ENCODE measurements at regions not wholly inside any gene's neighbourhood (a gene's known extent, or its start where the extent isn't known, plus 50 kb on each side); places are given as distances from the start of the nearest gene placed in this dataset.
"Not testable (repeated sequence)": the region's sequence is repeated elsewhere in the genome, so short reads cannot be mapped to it uniquely, and the experiment has no call there.

DNA sequence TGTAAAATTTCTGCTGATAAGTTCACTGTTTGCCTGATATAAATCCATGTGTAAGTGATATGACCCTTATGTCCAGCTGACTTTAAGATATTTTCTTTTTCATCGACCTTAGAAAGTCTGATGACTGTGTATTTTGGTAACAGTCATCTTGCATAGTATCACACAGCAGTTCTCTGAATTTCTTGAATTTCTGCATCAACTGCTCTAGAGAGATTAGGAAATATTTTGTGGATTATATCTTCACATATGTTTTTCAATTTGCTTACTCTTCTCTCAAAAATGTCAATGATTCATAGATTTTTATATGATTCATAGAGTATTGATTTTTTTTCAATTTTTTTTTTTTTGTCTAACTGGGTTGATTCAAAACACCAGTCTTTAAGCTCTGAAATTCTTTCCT, 945.3 kb downstream of the TRIB2 start:
- Mint-ChIP-seq H3K36me3 (ENCODE audit: low read depth) (no peaks in the 10 kb centered on the region), H3K4me3 (no peak overlapping the region), H3K4me1 (ENCODE audit: low read depth) (no peaks in the 10 kb centered on the region), H3K9me3 (no peaks in the 10 kb centered on the region), H3K27me3 (ENCODE audit: low read depth) (no peaks in the 10 kb centered on the region), H3K27ac (no peak overlapping the region)
- CTCF ChIA-PET: no interaction called here
- no peak for DNase-seq
- intact Hi-C loops (cut with micrococcal nuclease): no loop called here

DNA sequence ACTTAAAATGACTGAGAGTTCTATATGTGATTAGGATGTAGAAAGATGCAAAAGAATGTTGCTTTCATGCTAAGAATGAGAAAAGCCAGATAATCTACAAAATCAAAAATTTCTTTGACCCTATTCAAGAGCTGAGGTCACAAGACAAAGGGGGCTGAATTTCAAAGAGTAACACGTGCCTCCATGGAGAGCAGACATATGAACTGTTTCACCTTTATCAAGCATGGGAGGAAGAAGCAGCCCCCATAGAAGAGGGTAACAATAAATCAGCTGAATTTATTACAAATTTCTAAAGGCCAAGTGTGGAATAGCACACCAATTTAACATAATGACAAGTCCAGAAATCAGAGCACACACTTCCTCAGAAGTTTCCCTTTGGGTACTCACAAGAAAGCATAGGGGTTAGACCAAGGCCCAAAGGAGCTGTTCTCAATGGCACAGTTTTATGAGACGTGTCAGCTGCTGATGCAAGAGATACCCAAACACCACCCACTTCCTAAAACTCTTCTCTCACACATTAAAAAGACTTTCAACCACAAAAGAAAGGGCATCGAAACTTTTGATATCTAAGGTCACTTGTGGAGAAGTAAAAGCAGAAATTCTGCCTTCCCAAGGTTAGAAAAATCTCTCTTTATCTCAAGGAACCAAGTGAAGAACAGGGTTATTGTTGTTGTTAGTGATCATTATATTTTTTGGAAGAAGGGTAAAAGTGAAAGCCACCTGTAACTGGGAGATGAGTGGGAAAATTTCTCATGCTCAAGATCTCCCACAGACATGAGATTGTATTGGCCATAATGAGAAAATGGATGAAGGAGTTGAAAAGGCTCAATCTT, 950.1 kb downstream of the TRIB2 start:
- Mint-ChIP-seq H3K27me3 (ENCODE audit: low read depth) (no peaks in the 10 kb centered on the region), H3K4me3 (no peak overlapping the region), H3K36me3 (ENCODE audit: low read depth) (no peaks in the 10 kb centered on the region), H3K27ac (no peak overlapping the region), H3K9me3 (peaks cover 6% of the 10 kb centered on the region), H3K4me1 (ENCODE audit: low read depth) (no peaks in the 10 kb centered on the region)
- DNase-seq: no peak
- CTCF ChIA-PET: interaction anchor here (0.6 kb wide), 1 partner anchor 615 kb away, joined by 3 read pairs; no protein-coding TSS in a partner anchor
- intact Hi-C loops (cut with micrococcal nuclease): no loop called here

DNA sequence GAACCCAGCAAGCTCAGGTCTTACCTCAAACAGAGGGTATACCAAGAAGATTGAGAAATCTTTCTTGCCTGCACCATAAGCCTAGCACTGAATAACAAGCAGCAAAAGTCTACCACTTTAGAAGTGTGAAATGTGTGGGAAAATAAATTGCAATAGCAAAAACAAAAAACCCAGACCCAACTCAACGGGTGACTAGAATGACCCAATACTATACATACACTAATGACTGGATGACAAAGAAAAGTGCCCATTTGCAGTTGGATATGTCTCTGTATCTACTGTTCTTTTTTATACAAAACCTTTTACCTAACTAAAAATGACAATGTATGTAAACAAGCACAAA, 950.6 kb downstream of the TRIB2 start:
- no peak overlapping the region for H3K4me3 Mint-ChIP-seq

DNA sequence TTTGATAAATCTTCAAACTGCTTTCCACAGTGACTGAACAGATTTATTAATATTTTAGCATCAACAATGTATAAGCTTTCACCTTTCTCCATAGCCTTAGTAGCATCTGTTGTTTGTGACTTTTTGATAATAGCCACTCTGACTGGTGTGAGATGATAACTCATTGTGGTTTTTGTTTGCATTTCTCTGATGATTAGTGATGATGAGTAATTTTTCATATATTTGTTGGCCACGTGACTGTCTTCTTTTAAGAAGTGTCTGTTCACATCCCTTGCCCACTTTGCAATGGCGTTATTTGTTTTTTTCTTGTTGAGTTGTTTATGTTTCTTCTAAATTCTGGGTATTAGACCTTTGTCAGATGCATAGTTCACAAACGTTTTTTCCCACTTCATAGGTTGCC, 952.9 kb downstream of the TRIB2 start:
- DNase-seq: no peak
- Mint-ChIP-seq H3K36me3 (ENCODE audit: low read depth) (no peaks in the 10 kb centered on the region), H3K27ac (no peak overlapping the region), H3K27me3 (ENCODE audit: low read depth) (no peaks in the 10 kb centered on the region), H3K4me3 (no peak overlapping the region), H3K4me1 (ENCODE audit: low read depth) (no peaks in the 10 kb centered on the region), H3K9me3 (peaks cover 6% of the 10 kb centered on the region)
- CTCF ChIA-PET: no interaction called here
- intact Hi-C loops (cut with micrococcal nuclease): no loop called here

More for the DNA sequence above, 950.6 kb downstream of the TRIB2 start:
- no peak for DNase-seq
- CTCF ChIA-PET: no interaction called here
- peaks cover 6% of the 10 kb centered on the region for H3K9me3 Mint-ChIP-seq
- intact Hi-C loops (cut with micrococcal nuclease): no loop called here
- no peaks in the 10 kb centered on the region for H3K36me3 Mint-ChIP-seq (ENCODE audit: low read depth)
- H3K4me1 Mint-ChIP-seq (ENCODE audit: low read depth): no peaks in the 10 kb centered on the region
- no peaks in the 10 kb centered on the region for H3K27me3 Mint-ChIP-seq (ENCODE audit: low read depth)
- no peak overlapping the region for H3K27ac Mint-ChIP-seq

DNA sequence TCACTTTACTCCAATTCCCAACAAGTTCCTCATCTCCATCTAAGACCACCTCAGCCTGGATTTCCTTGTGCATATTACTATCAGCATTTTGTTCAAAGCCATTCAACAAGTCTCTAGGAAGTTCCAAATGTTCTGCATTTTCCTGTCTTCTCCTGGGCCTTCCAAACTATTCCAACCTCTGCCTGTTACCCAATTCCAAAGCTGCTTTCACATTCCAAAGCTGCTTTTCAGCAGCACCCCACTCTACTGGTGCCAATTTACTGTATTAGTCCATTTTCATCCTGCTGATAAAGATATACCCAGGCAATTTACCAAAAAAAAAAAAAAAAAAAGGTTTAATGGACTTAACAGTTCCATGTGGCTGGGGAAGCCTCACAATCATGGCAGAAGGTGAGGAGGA, 957.1 kb downstream of the TRIB2 start:
- H3K4me3 Mint-ChIP-seq; H3K9me3 Mint-ChIP-seq; H3K4me1 Mint-ChIP-seq (ENCODE audit: low read depth); H3K27ac Mint-ChIP-seq; H3K27me3 Mint-ChIP-seq (ENCODE audit: low read depth); intact Hi-C loops (cut with micrococcal nuclease); DNase-seq; H3K36me3 Mint-ChIP-seq (ENCODE audit: low read depth); CTCF ChIA-PET: not testable (repeated sequence)

DNA sequence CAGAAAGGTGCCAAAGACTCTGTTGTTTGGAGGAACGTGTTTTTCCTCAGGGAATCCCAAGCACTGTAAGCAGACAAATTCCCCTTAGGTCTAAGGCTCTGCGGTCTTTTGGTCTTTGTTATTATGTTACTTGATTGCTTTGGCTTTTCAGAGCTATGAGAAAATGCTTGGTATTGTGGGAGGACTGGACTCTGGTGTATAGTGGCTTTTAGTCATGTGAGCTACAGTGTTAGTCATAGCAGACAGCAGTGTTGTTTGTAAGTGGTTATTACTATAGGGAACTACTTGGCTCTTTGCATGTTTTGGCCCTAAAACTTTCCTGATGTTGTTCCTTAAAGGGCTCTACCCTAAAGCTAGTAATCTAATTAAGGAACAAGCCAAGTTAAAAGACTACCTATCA, 956.2 kb upstream of the LRATD1 start:
- CTCF ChIA-PET: no interaction called here
- DNase-seq: no peak
- Mint-ChIP-seq H3K4me1 (ENCODE audit: low read depth) (no peaks in the 10 kb centered on the region), H3K27me3 (ENCODE audit: low read depth) (no peaks in the 10 kb centered on the region), H3K27ac (no peak overlapping the region), H3K9me3 (peaks cover 1% of the 10 kb centered on the region), H3K36me3 (ENCODE audit: low read depth) (no peaks in the 10 kb centered on the region), H3K4me3 (no peak overlapping the region)
- intact Hi-C loops (cut with micrococcal nuclease): no loop called here

DNA sequence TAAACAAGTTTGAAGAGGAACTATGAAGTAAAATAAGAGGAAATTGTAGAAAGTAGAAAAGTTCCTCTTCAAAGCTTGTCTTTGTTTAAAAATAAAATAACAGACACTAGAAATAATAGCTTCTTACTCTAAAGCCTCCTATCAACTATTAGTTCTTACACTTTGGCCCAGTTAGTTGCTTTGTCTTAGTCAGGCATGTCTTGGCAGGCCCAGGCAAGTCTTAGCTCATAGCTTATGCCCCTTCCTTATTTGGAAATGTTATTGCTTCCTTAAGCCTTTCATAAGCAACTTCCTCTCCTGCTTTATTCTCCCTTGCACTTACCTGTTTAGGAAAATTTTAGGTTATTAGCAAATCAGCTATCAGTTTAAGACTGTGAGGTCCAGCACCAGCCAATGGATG, 950.6 kb upstream of the LRATD1 start:
- Mint-ChIP-seq H3K4me1 (ENCODE audit: low read depth) (no peaks in the 10 kb centered on the region), H3K27me3 (ENCODE audit: low read depth) (no peaks in the 10 kb centered on the region), H3K4me3 (no peak overlapping the region), H3K9me3 (peaks cover 16% of the 10 kb centered on the region), H3K27ac (no peak overlapping the region), H3K36me3 (ENCODE audit: low read depth) (no peaks in the 10 kb centered on the region)
- CTCF ChIA-PET: no interaction called here
- no peak for DNase-seq
- intact Hi-C loops (cut with micrococcal nuclease): no loop called here

DNA sequence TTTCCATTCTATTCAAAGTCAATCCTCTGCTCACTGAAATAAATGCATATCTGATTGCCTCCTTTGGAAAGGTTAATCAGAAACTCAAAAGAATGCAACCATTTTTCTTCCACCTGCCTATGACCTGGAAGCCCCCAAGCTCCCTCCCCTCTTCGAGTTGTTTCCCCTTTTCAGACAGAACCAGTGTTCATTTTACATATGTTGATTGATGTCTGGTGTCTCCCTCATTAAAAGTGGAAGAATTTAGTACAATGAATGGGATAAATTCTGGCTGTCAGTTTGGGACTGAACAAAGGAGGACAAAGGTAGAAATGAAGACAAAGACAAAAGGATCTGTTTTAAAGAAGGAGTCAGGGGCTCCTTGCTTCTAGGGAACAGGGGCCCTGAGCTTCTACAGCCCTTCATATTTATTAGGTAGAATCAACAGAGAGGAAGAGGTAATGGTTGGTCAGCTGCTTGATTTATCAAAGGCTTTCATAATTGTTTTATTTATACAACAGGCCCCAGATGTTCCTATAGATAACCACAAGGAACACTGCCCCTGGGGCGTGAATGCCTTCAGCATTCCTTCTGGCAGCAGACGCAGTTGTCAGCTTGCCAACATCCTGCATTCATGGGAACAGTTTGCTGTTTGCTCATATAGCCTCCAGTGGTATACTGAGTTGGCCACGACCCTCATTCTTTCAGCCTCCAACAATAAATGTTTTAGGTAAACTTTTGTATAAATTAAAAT, 949.8 kb upstream of the LRATD1 start:
- DNase-seq: no peak
- Mint-ChIP-seq H3K36me3 (ENCODE audit: low read depth) (no peaks in the 10 kb centered on the region), H3K4me1 (ENCODE audit: low read depth) (no peaks in the 10 kb centered on the region), H3K4me3 (no peak overlapping the region), H3K27ac (no peak overlapping the region), H3K9me3 (peaks cover 18% of the 10 kb centered on the region), H3K27me3 (ENCODE audit: low read depth) (no peaks in the 10 kb centered on the region)
- intact Hi-C loops (cut with micrococcal nuclease): no loop called here
- CTCF ChIA-PET: no interaction called here

DNA sequence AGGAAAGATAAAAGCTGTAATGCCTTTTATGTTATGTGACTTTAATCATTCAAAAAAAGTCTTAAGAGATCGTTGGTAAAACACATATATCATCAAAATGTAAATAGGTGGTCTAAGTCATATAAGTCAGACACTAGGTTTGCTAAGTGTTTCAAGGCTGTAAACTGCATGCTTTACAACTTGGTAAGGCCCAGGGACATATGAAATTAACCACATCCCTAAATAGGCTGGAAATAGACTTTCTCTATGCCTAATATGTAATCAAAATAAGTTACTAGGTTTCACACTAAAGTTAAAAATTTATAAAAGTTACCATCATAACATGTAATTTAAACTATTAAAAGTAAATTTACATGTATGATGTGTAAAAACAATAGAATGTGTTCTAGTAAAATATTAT, 946.3 kb upstream of the LRATD1 start:
- Mint-ChIP-seq H3K36me3 (ENCODE audit: low read depth) (no peaks in the 10 kb centered on the region), H3K9me3 (peaks cover 23% of the 10 kb centered on the region), H3K27me3 (ENCODE audit: low read depth) (no peaks in the 10 kb centered on the region), H3K27ac (no peak overlapping the region), H3K4me1 (ENCODE audit: low read depth) (no peaks in the 10 kb centered on the region), H3K4me3 (no peak overlapping the region)
- CTCF ChIA-PET: no interaction called here
- intact Hi-C loops (cut with micrococcal nuclease): no loop called here
- no peak for DNase-seq

DNA sequence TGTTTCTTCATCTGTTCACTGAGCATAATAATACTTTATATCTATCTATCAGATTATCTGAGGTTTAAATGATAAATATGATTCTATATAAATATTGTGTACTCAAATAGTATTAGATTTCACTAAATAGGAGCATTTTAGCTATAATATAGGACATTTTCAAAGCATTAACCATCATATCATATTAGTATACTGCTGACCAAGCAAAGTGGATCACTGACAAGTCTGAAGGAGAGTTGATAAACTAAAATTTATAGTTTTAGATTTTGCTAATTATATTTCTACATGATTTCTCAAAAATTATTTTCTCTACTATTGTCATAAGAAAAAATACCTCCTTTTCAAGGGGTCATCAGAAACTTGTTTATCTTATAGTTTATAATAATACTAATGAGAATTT, 937.8 kb upstream of the LRATD1 start:
- H3K9me3 Mint-ChIP-seq: peaks cover 3% of the 10 kb centered on the region
- no peaks in the 10 kb centered on the region for H3K27me3 Mint-ChIP-seq (ENCODE audit: low read depth)
- DNase-seq: no peak
- CTCF ChIA-PET: no interaction called here
- H3K4me1 Mint-ChIP-seq (ENCODE audit: low read depth): no peaks in the 10 kb centered on the region
- H3K36me3 Mint-ChIP-seq (ENCODE audit: low read depth): no peaks in the 10 kb centered on the region
- no peak overlapping the region for H3K4me3 Mint-ChIP-seq
- no peak overlapping the region for H3K27ac Mint-ChIP-seq
- intact Hi-C loops (cut with micrococcal nuclease): no loop called here

DNA sequence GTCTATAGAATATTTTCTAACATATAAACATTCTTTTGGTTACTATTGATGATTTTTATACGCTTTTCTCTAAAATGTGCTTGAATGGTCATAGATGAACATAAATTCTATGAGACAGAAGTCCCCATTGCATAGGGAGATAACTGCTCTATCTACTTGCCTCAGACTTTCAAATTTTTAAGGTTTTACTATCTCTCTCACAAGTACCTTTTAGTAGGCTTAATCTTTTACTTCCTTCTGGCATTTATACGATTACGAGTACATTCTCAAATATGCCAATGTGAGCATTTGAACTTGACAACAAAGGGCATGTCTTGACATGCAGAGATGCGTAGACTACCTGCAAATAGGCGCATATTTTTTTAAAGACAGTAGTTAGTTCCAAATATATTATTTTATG, 935.9 kb upstream of the LRATD1 start:
- Mint-ChIP-seq H3K4me1 (ENCODE audit: low read depth) (no peaks in the 10 kb centered on the region), H3K9me3 (peaks cover 6% of the 10 kb centered on the region), H3K27ac (no peak overlapping the region), H3K4me3 (no peak overlapping the region), H3K36me3 (ENCODE audit: low read depth) (no peaks in the 10 kb centered on the region), H3K27me3 (ENCODE audit: low read depth) (peaks cover 2% of the 10 kb centered on the region)
- CTCF ChIA-PET: no interaction called here
- DNase-seq: no peak
- intact Hi-C loops (cut with micrococcal nuclease): no loop called here

DNA sequence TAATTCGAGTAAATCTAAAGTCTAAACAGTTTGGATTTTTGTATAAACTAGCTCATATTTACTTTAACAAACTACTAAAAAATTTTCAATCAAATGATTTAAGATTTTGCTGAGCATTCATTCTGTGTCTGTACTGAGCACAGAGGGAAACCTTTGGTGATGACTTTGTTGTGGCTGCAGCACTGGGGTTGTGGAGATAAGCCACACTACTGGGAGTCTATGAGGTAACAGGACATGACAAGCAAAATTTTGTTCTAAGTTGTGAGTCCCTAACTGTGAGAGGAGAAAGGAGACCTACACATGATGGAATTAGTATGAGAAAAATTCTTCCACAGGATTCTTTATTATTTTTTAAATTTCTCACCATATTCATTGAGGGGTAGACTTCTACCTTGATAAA, 933.7 kb upstream of the LRATD1 start:
- H3K9me3 Mint-ChIP-seq: peaks cover 6% of the 10 kb centered on the region
- no peak for DNase-seq
- CTCF ChIA-PET: no interaction called here

DNA sequence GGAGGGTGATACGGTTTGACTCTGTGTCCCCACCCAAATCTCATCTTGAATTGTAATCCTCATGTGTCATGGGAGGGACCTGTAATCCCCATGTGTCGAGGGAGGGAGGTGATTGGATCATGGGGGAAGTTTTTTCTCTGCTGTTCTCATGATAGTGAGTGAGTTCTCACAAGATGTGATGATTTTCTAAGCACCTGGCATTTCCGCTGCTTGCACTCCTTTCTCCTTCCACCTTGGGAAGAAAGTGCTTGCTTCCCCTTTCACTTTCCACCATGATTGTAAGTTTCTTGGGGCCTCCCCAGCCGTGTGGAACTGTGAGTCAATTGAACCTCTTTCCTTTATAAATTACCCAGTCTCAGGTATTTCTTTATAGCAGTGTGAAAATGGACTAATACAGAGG, 932.6 kb upstream of the LRATD1 start:
- H3K9me3 Mint-ChIP-seq; H3K4me1 Mint-ChIP-seq (ENCODE audit: low read depth); H3K4me3 Mint-ChIP-seq; CTCF ChIA-PET; H3K27me3 Mint-ChIP-seq (ENCODE audit: low read depth); H3K36me3 Mint-ChIP-seq (ENCODE audit: low read depth); intact Hi-C loops (cut with micrococcal nuclease); DNase-seq; H3K27ac Mint-ChIP-seq: not testable (repeated sequence)

More for the DNA sequence above, 933.7 kb upstream of the LRATD1 start:
- Mint-ChIP-seq H3K4me1 (ENCODE audit: low read depth) (no peaks in the 10 kb centered on the region), H3K36me3 (ENCODE audit: low read depth) (no peaks in the 10 kb centered on the region), H3K27ac (no peak overlapping the region), H3K27me3 (ENCODE audit: low read depth) (peaks cover 2% of the 10 kb centered on the region), H3K4me3 (no peak overlapping the region)
- intact Hi-C loops (cut with micrococcal nuclease): no loop called here

Measured in activated naive CD4-positive, alpha-beta T cell treated with anti-CD3 and anti-CD28 coated beads for 36 hours (primary cell).